ENCODE measurements at regions not wholly inside any gene's neighbourhood (a gene's known extent, or its start where the extent isn't known, plus 50 kb on each side); places are given as distances from the start of the nearest gene placed in this dataset.

- TF ChIP-seq REST (IDR thresholded peaks at IDR 0.05; ENCODE audit: insufficient read depth in 1 of 2, low read depth in 2 of 2, low read length in 2 of 2) (no peak), POLR2AphosphoS5 (IDR thresholded peaks at IDR 0.05; ENCODE audit: low read depth, low read length) (no peak)
Observed at GRCh38 chr6:71433441-71433840, 144.8 kb downstream of the OGFRL1 start.

Measured in PFSK-1 (cell line).